Nephron (organoid): ENCODE measurements at regions not wholly inside any gene's neighbourhood (a gene's known extent, or its start where the extent isn't known, plus 50 kb on each side); places are given as distances from the start of the nearest gene placed in this dataset.

Experiments used
- H3K27ac Mint-ChIP-seq, 3 experiments: 2 replicates each; pipeline ENCODE4 v1.8.0; 2020; ENCODE audit warnings: mixed read lengths in 3 of 3, mild to moderate bottlenecking in 2 of 3, moderate library complexity in 1 of 3
- H3K27me3 Mint-ChIP-seq: 2 replicates; pipeline ENCODE4 v1.8.0; 2021; ENCODE audit warnings: low read depth, mild to moderate bottlenecking, moderate library complexity, mixed read lengths
- H3K36me3 Mint-ChIP-seq: 2 replicates; pipeline ENCODE4 v1.8.0; 2020; ENCODE audit warnings: low read depth, mixed read lengths
- H3K4me1 Mint-ChIP-seq: 2 replicates; pipeline ENCODE4 v1.8.0; 2020; ENCODE audit warnings: mixed read lengths
- H3K4me3 Mint-ChIP-seq, 3 experiments: 2 replicates each; pipeline ENCODE4 v1.8.0; 2020; ENCODE audit warnings: mild to moderate bottlenecking in 3 of 3, mixed read lengths in 3 of 3, moderate library complexity in 2 of 3
- H3K9me3 Mint-ChIP-seq: 2 replicates; pipeline ENCODE4 v1.8.0; 2020; ENCODE audit warnings: mixed read lengths
- TF ChIP-seq, protein P1 (sequence below), 3 experiments: fragments of 200-600 bp; sonication (generic); IDR thresholded peaks; one replicate each; pipeline ENCODE4 v1.5.0; 2021; ENCODE audit warnings: antibody characterized with exemption in 3 of 3; ENCODE audit not compliant: unreplicated experiment in 3 of 3

DNA sequence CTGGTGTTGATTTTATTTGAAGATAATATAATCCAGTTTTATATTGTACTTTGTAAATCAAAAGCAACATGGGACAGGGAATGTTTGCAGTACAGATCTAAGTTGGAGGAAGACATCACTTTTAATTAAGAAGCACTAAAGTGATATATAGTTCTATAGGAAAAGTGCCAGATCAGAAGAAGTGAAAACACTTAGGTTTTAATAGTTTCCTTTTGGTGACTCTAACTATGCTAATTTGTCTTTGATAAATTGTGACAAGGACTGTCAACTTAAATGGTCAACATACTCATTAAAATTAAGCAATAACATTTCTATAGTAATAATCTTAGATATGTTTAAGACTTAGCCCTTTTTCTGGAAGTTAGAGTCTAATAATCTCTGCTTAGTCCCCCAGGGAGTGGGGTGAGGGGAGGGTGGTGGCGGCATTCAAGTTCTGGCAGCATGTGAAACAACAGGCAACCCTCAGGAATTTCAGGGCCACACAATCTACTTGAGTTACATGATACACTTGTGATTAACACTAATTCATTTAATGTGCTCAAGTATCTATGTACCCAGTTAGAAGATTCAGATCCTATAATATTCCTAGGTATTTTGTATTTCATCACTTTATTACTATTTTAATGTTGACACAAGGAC, 1026.5 kb downstream of the NR2F1-AS1 start:
- no peak overlapping the region for H3K4me3 Mint-ChIP-seq
- H3K27ac Mint-ChIP-seq = peak overlapping the region; percentile 67 to 85 (median 79)
- H3K4me1 Mint-ChIP-seq = peaks cover 30% of the 10 kb centered on the region
- no peaks in the 10 kb centered on the region for H3K36me3 Mint-ChIP-seq
- no peaks in the 10 kb centered on the region for H3K9me3 Mint-ChIP-seq
- H3K27me3 Mint-ChIP-seq = no peaks in the 10 kb centered on the region
- TF ChIP-seq, protein P1, sequence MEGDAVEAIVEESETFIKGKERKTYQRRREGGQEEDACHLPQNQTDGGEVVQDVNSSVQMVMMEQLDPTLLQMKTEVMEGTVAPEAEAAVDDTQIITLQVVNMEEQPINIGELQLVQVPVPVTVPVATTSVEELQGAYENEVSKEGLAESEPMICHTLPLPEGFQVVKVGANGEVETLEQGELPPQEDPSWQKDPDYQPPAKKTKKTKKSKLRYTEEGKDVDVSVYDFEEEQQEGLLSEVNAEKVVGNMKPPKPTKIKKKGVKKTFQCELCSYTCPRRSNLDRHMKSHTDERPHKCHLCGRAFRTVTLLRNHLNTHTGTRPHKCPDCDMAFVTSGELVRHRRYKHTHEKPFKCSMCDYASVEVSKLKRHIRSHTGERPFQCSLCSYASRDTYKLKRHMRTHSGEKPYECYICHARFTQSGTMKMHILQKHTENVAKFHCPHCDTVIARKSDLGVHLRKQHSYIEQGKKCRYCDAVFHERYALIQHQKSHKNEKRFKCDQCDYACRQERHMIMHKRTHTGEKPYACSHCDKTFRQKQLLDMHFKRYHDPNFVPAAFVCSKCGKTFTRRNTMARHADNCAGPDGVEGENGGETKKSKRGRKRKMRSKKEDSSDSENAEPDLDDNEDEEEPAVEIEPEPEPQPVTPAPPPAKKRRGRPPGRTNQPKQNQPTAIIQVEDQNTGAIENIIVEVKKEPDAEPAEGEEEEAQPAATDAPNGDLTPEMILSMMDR (IDR thresholded peaks at IDR 0.05; ENCODE audit: unreplicated experiment in 3 of 3) = no peak

- Mint-ChIP-seq H3K9me3 (no peaks in the 10 kb centered on the region), H3K27me3 (no peaks in the 10 kb centered on the region), H3K4me1 (peaks cover 21% of the 10 kb centered on the region), H3K4me3 (no peak overlapping the region), H3K36me3 (no peaks in the 10 kb centered on the region), H3K27ac (peak overlapping the region; percentile 57 to 71 (median 65))
- TF ChIP-seq, protein P1 (IDR thresholded peaks at IDR 0.05; ENCODE audit: unreplicated experiment in 3 of 3) = no peak
Measured at GRCh38 chr5:92553326-92553725, 1027.7 kb downstream of the NR2F1-AS1 start.

GRCh38 chr5:92552206-92553160, 1028.5 kb downstream of the NR2F1-AS1 start:
- no peaks in the 10 kb centered on the region for H3K36me3 Mint-ChIP-seq
- peak overlapping the region; percentile 57 to 71 (median 65) for H3K27ac Mint-ChIP-seq
- H3K9me3 Mint-ChIP-seq = no peaks in the 10 kb centered on the region
- H3K4me3 Mint-ChIP-seq = peak overlapping the region in 1 of 3 experiments; percentile 13
- TF ChIP-seq, protein P1 (IDR thresholded peaks at IDR 0.05; ENCODE audit: unreplicated experiment in 3 of 3) = no peak
- no peaks in the 10 kb centered on the region for H3K27me3 Mint-ChIP-seq
- peaks cover 21% of the 10 kb centered on the region for H3K4me1 Mint-ChIP-seq

DNA sequence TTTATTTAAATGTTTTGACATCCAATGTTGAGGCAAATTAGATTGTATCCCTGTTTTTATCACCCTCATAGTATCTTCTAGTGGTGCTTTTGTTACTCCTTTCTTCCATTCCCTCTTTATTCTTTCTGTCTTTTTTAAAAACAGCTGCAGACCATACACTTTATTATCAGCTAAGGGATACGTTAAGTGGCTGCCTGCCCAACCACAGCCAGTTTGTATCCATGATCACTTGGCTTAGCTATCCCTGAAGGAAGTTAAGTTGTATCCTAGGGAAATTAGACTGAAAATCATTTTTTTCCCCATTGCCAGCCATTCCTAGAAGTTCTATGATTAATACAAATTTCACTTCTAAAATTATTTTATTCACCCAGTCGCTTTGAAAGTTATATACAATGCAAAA, 1032.7 kb downstream of the NR2F1-AS1 start:
- Mint-ChIP-seq H3K4me3 (no peak overlapping the region), H3K27ac (no peak overlapping the region), H3K4me1 (peaks cover 24% of the 10 kb centered on the region), H3K9me3 (no peaks in the 10 kb centered on the region), H3K27me3 (no peaks in the 10 kb centered on the region), H3K36me3 (no peaks in the 10 kb centered on the region)
- TF ChIP-seq, protein P1 (IDR thresholded peaks at IDR 0.05; ENCODE audit: unreplicated experiment in 3 of 3) = no peak

DNA sequence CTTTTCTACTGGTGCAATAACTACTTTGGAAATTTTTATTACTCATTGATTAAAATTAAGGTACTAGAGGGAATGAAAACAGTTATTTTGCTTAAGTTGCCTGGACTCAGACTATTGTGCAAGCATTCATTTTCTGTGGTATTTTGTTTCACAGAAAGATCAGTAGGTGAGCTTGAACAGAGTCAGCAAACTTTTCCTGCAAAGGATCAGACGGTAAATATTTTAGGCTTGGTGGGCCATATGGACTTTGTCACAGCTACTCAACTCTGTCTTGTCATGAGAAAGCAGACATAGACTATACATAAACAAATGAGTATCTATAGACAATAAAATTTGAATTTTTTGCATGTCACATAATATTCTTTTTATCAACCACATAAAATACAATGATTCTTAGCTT, 1036.4 kb downstream of the NR2F1-AS1 start:
- Mint-ChIP-seq H3K4me1 (peaks cover 11% of the 10 kb centered on the region), H3K27me3 (no peaks in the 10 kb centered on the region), H3K27ac (peak overlapping the region; percentile 47 to 69 (median 54)), H3K36me3 (no peaks in the 10 kb centered on the region), H3K4me3 (no peak overlapping the region), H3K9me3 (no peaks in the 10 kb centered on the region)
- TF ChIP-seq, protein P1 (IDR thresholded peaks at IDR 0.05; ENCODE audit: unreplicated experiment in 3 of 3) = no peak
